Effector CD4-positive, alpha-beta T cell (primary cell): ENCODE measurements at regions not wholly inside any gene's neighbourhood (a gene's known extent, or its start where the extent isn't known, plus 50 kb on each side); places are given as distances from the start of the nearest gene placed in this dataset.
"Not testable (repeated sequence)": the region's sequence is repeated elsewhere in the genome, so short reads cannot be mapped to it uniquely, and the experiment has no call there.

Experiments
- DNase-seq: peaks from one replicate; pipeline ENCODE4 v3.0.0-alpha.2; 2020

DNA sequence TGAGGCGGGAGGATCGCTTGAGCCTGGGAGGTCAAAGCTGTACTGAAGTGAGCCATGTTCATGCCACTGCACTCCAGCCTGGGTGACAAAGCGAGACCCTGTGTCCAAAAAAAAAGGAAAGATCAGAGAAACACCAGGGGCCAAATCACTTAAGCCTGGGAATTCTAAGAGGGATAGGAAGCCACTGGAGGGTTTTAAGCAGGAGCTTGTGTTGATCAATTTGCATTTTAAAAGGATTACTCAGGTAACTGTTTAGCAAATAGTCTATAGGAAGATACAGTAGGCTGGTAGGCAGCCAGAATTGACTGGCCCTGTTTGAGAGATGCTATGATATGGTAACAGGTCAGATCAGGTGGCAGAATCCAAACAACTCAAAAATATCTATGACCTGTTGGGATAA lies 162.7 kb downstream of the SPTSSA start:
- no peak for DNase-seq

DNA sequence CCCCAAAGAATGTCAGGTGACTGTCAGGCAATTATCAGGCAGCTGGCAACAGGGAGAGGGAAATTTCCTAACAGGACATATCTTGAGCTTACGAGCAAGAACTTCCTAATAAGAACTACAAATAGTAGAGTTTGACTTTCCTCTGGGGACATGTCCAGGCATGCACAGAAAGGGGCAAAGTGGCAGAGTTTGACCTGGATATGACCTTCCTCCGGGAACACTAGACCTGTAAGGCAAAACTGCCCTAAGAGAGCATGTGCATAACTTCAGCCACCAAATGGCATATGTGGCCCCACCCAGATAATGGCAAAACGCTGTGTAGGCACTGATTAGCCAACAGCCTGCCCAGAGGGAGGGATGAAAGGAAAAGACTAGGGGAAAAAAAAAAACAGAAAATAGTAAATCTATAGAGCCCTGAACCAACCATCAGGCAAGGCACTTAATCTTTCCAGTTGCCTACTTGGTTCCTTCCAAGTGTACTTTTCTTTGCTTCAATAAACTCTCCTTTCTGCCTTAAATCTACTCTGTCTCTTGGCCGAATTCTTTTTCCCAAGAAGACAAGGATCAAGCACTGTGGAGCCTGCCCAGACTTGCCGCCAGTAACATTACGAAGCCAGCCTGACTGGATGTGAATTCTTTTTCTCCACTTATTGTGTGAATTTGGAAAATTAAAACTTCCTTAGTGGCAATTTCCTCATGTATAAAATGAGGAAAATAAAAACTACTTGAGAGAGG lies 164.1 kb downstream of the SPTSSA start:
- DNase-seq: no peak

- DNase-seq: no peak
Observed at GRCh38 chr14:34283590-34283989, 178.4 kb downstream of the SPTSSA start.

DNA sequence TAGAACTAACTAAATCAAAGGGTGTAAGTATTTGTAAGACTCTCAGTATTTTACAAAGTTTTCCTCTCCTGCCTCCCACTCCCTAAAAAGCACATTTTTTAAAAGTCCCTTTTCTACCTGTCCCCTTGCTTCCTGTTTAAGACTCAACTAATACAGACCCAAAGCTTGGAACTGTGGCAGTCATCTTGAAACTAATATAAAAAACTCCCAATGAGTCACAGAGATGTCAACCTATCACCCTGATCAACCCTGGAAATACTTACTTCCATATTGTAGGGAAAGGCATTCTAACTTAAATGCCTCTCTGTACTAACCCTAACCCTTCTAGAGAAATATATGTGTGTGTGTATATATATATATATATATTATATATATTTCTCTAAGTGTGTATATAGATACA lies 184.8 kb downstream of the SPTSSA start:
- DNase-seq: no peak

- no peak for DNase-seq
Observed at GRCh38 chr14:34275530-34275929, 186.5 kb downstream of the SPTSSA start.

DNA sequence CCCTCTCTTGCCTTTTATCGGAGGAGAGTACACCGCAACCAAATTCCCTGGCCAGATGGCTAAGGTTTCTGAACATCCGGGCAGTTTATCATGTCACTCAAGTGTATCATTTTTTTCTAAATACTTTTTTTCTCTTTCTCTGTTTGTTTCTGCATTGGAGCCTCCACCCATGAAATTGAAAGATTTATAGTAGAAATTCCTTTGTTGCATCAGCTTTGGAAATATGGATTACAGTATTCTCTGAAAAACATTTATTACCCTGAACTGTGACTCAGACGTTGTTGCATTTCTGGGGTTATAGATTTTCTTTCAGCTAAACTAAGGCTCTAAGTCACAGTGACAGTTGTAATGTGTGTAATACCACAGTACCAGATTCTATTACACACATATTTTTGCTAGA lies 187.0 kb downstream of the SPTSSA start:
- no peak for DNase-seq

DNA sequence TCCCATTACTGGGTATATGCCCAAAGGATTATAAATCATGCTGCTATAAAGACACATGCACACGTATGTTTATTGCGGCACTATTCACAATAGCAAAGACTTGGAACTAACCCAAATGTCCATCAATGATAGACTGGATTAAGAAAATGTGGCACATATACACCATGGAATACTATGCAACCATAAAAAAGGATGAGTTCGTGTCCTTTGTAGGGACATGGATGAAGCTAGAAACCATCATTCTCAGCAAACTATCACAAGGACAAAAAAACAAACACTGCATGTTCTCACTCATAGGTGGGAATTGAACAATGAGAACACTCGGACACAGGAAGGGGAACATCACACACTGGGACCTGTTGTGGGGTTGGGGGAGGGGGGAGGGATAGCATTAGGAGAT lies 188.3 kb downstream of the SPTSSA start:
- not testable (repeated sequence) for DNase-seq

GRCh38 chr14:34270361-34270760 lies 191.7 kb downstream of the SPTSSA start:
- no peak for DNase-seq

DNA sequence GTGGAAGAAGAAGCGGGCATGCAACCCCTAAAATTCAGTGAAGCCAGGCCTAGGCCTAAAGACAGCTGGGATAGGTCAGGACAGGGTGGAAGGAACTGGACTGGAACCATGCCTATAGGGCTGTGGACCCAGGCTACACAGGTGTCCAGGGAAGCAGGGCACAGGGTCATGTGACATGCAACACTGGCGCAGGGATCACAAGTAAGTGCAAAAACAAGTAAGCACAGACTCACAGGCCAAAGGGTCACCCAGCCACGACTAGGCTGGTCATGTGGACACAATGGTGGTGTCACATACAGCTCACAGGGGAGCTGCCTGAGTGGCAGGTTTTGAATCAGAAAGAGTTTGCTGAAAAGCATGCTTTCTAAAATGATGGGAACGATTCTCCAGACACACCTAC lies 195.7 kb downstream of the SPTSSA start:
- DNase-seq: no peak

DNA sequence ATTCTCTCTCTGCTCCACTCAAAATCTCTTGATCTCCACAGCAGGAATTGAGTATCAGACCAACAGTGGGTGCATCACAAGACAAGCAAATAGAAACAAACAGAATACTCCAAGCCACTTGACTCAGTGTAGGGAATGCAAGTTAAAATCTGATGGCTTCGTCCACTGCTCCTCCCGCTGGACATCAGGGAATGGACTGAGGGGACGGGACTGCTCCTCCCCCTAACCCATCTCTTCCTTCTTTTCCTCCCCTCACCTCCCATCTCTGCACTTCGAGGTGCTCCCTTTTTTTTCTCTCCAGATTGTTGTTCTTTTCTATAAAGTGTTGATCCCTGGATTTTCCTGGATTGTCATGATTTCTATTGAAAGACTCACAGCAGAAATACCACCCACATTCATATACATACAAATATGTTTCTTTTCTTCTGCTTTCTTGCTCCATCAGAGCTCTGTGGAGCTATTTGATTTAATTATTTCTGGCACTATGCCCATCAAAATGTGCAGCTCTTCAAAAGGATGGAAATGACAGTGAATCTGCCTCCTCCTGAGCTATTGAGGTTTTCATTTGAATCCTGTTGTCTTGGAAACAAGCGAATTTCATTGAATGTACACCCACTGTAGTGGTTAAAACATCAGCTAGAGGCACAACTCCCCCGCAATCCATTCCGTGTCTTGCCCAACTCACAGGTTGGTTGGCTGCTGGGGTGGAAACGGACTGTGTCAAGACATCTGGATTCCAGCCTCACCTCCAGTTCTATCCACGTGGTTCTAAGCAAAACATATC lies 199.7 kb downstream of the SPTSSA start:
- no peak for DNase-seq

DNA sequence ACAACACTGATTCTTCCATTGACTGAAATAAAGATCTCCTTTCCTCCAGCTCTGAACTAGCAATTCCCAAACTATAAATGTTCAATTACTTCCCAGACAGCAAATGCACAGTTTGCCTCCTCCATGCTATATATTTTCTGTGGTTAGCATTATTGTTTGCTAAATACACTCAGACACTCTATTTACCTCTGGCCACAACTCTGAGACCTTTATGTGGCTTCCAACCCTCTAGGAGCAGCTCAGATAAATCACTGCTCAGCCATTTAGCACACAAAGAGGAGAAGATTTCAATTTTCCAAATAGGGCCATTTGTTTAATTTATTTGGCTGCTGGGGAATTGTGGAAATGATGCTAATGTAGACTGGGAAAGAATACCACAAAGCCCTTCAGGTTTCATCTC lies 202.0 kb downstream of the SPTSSA start:
- no peak for DNase-seq

GRCh38 chr14:34258318-34258717 lies 203.7 kb downstream of the SPTSSA start:
- DNase-seq: no peak

DNA sequence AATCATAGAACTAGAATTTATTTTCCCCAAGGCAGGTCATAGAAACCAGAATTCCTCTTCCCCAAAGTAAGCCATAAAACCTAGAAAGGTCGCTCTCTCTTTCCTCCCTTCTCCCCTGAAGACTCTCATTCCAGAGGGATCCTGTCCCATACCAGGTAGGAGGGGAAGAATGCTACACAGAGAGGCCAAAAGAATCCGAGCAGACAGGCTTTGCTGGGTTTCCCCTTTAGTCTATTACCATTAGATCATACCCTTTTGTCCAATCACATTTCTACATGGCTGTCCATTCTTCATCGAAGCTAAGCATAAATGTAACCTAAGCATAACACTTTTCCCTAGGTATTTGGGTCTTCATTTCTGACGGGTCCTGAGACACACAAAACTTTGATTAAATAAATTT lies 204.5 kb downstream of the SPTSSA start:
- DNase-seq: no peak

GRCh38 chr14:34256223-34256622 lies 205.8 kb downstream of the SPTSSA start:
- no peak for DNase-seq

GRCh38 chr14:34254571-34254970 lies 207.5 kb downstream of the SPTSSA start:
- DNase-seq: no peak

- DNase-seq: no peak
Observed at GRCh38 chr14:34254031-34254430, 208.0 kb downstream of the SPTSSA start.

DNA sequence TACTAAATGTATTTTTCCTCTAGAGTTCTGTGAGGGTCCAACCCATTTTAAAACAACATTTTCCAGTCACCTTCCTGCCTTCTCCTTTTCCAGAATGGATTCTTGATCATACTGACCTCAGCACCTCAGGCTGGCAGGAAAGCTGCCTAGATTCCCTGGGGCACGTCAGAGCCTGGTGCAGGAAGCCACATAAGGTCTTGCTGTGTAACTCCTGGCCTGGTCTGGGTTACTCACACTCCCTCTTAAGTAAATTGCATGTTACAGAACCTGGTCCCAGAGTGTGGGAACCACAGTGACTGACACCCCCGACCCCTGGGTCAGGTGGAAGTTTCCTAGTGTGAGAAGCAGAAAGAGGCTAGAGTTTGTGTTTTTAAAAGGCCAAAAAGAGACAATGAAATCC lies 209.8 kb downstream of the SPTSSA start:
- DNase-seq: no peak

DNA sequence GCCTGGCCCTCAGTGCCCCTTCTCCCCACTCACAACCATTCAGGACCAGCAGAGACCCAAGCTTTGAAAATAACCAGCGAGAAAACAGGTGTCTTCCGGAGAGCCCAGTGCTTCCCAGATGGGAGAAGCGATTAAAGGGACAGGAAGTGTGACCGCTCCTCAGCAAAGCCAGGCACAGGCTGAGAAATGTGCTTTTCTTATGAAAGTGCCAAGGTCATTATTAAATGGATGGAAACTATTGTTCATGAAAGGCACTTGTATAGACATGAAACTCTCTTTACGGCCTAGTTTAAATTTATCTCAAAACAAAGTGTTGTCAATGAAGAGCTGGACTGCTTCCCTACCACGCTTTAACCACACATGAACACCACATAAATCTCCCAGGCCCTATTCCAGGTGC lies 210.4 kb downstream of the SPTSSA start:
- DNase-seq: no peak

- DNase-seq: no peak
Observed at GRCh38 chr14:34250959-34251358, 211.1 kb downstream of the SPTSSA start.

DNA sequence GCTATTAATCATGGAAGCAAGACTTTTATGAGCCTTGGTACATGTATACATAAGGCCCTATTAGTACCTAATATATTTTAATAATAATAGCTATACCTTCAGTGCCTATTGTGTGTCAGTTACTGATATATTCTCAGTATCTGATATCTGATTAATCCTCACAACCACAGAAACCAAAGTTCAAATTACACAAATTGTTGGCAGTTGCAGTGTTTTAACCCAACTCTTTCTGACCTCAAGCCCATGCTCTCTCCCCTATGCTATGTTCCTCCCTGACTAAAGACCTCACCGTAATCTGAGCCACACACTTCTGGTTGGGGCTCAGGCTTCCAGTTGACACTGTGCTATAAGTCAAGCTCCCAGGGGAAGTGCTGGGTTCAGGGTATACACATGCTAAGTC lies 214.4 kb downstream of the SPTSSA start:
- DNase-seq: no peak

GRCh38 chr14:34246206-34246605 lies 215.8 kb downstream of the SPTSSA start:
- no peak for DNase-seq

DNA sequence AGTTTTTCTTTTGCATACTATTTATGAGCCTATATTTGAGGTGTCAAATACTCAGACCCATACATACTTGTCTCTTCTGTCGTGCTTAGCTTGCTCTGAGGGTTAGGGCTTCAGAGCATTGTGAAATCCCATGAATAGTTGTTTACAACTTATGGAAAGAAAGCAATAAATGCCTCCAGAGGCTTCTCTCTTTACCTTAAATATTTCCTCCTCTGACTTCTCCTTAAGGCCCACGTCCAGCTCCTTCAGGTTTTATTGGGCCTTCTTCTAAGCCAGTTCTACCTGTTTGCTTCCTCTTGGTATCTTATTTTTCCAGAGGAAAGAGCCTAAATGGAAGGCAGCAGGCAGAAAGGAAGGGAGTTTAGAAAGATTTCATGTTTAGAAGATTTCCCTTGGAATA lies 218.6 kb downstream of the SPTSSA start:
- DNase-seq: no peak

- DNase-seq: no peak
Observed at GRCh38 chr14:34243001-34243400, 219.0 kb downstream of the SPTSSA start.

GRCh38 chr14:34241185-34241711 lies 220.8 kb downstream of the SPTSSA start:
- no peak for DNase-seq
